IMR-90 (cell line): ENCODE measurements at regions not wholly inside any gene's neighbourhood (a gene's known extent, or its start where the extent isn't known, plus 50 kb on each side); places are given as distances from the start of the nearest gene placed in this dataset.

Experiments used
- ATAC-seq: fragments of 200-7000 bp; cut with Tn5 transposase; 2 replicates; pipeline ENCODE4 v1.9.1; 2020; ENCODE audit warnings: low read depth, mild to moderate bottlenecking, moderate library complexity
- BruUV-seq: library from RNA; stranded (reverse); fragments of 400-500 nt; replicated peaks from 2 replicates; lab custom pipeline; 2021; lab: Mats Ljungman, UMichigan
- CTCF ChIA-PET: fragments of 300-600 bp; formaldehyde crosslinking; extraction: SDS; loops from one replicate; lab custom pipeline; 2021; ENCODE audit warnings: antibody characterized with exemption; lab: Yijun Ruan, JAX
- POLR2A ChIA-PET: fragments of 300-600 bp; sonication (Branson Sonifier 250); formaldehyde crosslinking; loops from one replicate; lab custom pipeline; 2022; ENCODE audit warnings: antibody characterized with exemption; ENCODE audit not compliant: unreplicated experiment; lab: Charles Lee
- DNase-seq: peaks from one replicate; pipeline ENCODE4 v3.0.0; 2013
- H2AFZ ChIP-seq: replicated peaks from 2 replicates; pipeline ENCODE3; 2013; ENCODE audit warnings: low read length, mild to moderate bottlenecking; ENCODE audit not compliant: poor library complexity
- H2AK5ac ChIP-seq: 2 replicates; pipeline ENCODE4 v1.6.1; 2013; ENCODE audit warnings: low read depth, low read length, inconsistent platforms
- H2AK9ac ChIP-seq: replicated peaks from 2 replicates; pipeline ENCODE3; 2013; ENCODE audit warnings: mild to moderate bottlenecking, low read depth, low read length, moderate library complexity; ENCODE audit not compliant: poor library complexity
- H2BK120ac ChIP-seq: 2 replicates; pipeline ENCODE4 v1.6.1; 2013; ENCODE audit warnings: low read depth, low read length, inconsistent platforms
- H2BK15ac ChIP-seq: 3 replicates; pipeline ENCODE4 v1.6.1; 2013; ENCODE audit warnings: low read depth, low read length, inconsistent platforms
- H2BK20ac ChIP-seq: 2 replicates; pipeline ENCODE4 v1.6.1; 2013; ENCODE audit warnings: low read depth, mild to moderate bottlenecking, inconsistent platforms, low read length, moderate library complexity
- H2BK5ac ChIP-seq: 2 replicates; pipeline ENCODE4 v1.6.1; 2013; ENCODE audit warnings: mild to moderate bottlenecking, low read depth, low read length, inconsistent platforms; ENCODE audit not compliant: poor library complexity, severe bottlenecking
- H3K14ac ChIP-seq: replicated peaks from 2 replicates; pipeline ENCODE4 v1.6.1; 2013; ENCODE audit warnings: low read depth, low read length, inconsistent platforms
- H3K18ac ChIP-seq: 2 replicates; pipeline ENCODE4 v1.6.1; 2013; ENCODE audit warnings: low read depth, low read length, control low read depth
- H3K23ac ChIP-seq: 2 replicates; pipeline ENCODE4 v1.6.1; 2013; ENCODE audit warnings: low read depth, low read length, inconsistent platforms
- H3K27ac ChIP-seq: 2 replicates; pipeline ENCODE4 v1.5.1; 2013; ENCODE audit warnings: mild to moderate bottlenecking, control low read depth, low read length; ENCODE audit not compliant: insufficient read depth
- H3K27me3 ChIP-seq: 2 replicates; pipeline ENCODE4 v1.6.1; 2013; ENCODE audit warnings: low read length; ENCODE audit not compliant: control insufficient read depth, insufficient read depth
- H3K36me3 ChIP-seq: 2 replicates; pipeline ENCODE4 v1.6.1; 2013; ENCODE audit warnings: low read length, mixed read lengths; ENCODE audit not compliant: control insufficient read depth, insufficient read depth
- H3K4ac ChIP-seq: 2 replicates; pipeline ENCODE4 v1.6.1; 2013; ENCODE audit warnings: low read depth, low read length, inconsistent platforms
- H3K4me1 ChIP-seq: 2 replicates; pipeline ENCODE4 v1.6.1; 2013; ENCODE audit warnings: low read length, mixed read lengths; ENCODE audit not compliant: control insufficient read depth, insufficient read depth
- H3K4me2 ChIP-seq: 2 replicates; pipeline ENCODE4 v1.6.1; 2013; ENCODE audit warnings: low read depth, mild to moderate bottlenecking, control low read depth, low read length, moderate library complexity
- H3K4me3 ChIP-seq: 2 replicates; pipeline ENCODE4 v1.5.1; 2013; ENCODE audit warnings: low read depth, mild to moderate bottlenecking, control low read depth, low read length, moderate library complexity; ENCODE audit not compliant: insufficient read depth
- H3K56ac ChIP-seq: 2 replicates; pipeline ENCODE4 v1.6.1; 2013; ENCODE audit warnings: low read length, inconsistent platforms; ENCODE audit not compliant: insufficient read depth; ENCODE audit errors: extremely low read depth
- H3K79me1 ChIP-seq, 2 experiments: 2 replicates each; pipeline ENCODE4 v1.6.1; 2013; ENCODE audit warnings: low read length in 2 of 2, inconsistent platforms in 1 of 2, low read depth in 1 of 2
- H3K9ac ChIP-seq: 2 replicates; pipeline ENCODE4 v1.6.1; 2013; ENCODE audit warnings: low read depth, low read length, control low read depth
- H3K9me1 ChIP-seq: 2 replicates; pipeline ENCODE4 v1.6.1; 2013; ENCODE audit warnings: low read length, inconsistent platforms; ENCODE audit not compliant: insufficient read depth
- H3K9me3 ChIP-seq: 2 replicates; pipeline ENCODE4 v1.6.1; 2013; ENCODE audit warnings: low read length; ENCODE audit not compliant: control insufficient read depth, insufficient read depth
- H4K20me1 ChIP-seq: 2 replicates; pipeline ENCODE4 v1.6.1; 2013; ENCODE audit warnings: low read length, inconsistent platforms; ENCODE audit not compliant: insufficient read depth
- H4K5ac ChIP-seq: 2 replicates; pipeline ENCODE4 v1.6.1; 2013; ENCODE audit warnings: mild to moderate bottlenecking, low read depth, low read length, control low read depth
- H4K8ac ChIP-seq, 2 experiments: 2 replicates each; pipeline ENCODE4 v1.6.1; 2013; ENCODE audit warnings: low read depth in 2 of 2, low read length in 2 of 2, control low read depth in 1 of 2, inconsistent platforms in 1 of 2
- H4K91ac ChIP-seq: 2 replicates; pipeline ENCODE4 v1.6.1; 2013; ENCODE audit warnings: low read depth, low read length, inconsistent platforms; ENCODE audit not compliant: insufficient read depth
- FOS ChIP-seq: fragments of 150-350 bp; IDR thresholded peaks from 2 replicates; pipeline ENCODE4 v1.6.1; 2016; ENCODE audit warnings: low read depth, low read length
- WGBS, 2 experiments: methylation state at CpG; one replicate each; pipeline versions ENCODE4 v1.1.5 to v1.1.7; 2013; ENCODE audit warnings: missing lambda C conversion rate in 2 of 2; ENCODE audit not compliant: insufficient read length in 1 of 2; ENCODE audit errors: extremely low coverage in 2 of 2; 5-methylcytosine and 5-hydroxymethylcytosine counted together
- dilution Hi-C: fragments of 300-500 bp; cut with HindIII; formaldehyde crosslinking; loops from one replicate; pipeline ENCODE4 v1.14.3; 2018; ENCODE audit warnings: low sequenced_read_pairs; ENCODE audit not compliant: unreplicated experiment
- in situ Hi-C: fragments of 300-500 bp; cut with MboI; formaldehyde crosslinking; loops from 3 replicates; pipeline ENCODE4 v1.14.3; 2019; ENCODE audit warnings: low sequenced_read_pairs, inconsistent platforms, mixed read lengths
- intact Hi-C: fragments of 100-400 bp; cut with micrococcal nuclease; formaldehyde crosslinking; loops from 2 replicates; pipeline ENCODE4 v1.10.0; 2022

DNA sequence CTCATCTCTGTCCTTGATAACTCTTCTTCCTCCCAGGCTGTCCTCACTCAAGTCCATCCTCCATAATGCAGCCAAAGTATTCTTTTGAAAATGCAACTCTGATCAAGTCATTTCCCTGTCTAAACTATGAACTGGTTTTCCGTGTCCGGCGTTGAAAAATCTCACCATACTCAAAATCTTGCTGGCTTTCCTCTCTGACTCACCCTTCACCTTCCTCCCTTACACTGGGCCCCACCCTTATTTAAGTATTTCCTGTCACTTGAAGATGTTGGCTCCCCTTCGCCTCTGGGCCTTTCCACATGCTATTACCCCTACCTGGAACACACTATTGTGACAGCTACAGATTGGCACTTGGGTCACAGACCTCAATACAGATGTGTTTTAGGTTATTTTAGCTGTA lies 515.6 kb downstream of the INHBA start:
- dilution Hi-C loops (no loop called here), in situ Hi-C loops (no loop called here), intact Hi-C loops (loop anchor here (10.0 kb wide), 1 partner anchor 507 kb away; no protein-coding TSS in a partner anchor)
- H3K56ac ChIP-seq: peak overlapping the region; percentile 53; the same call in 1 of the 2 replicates
- H2BK15ac ChIP-seq: peak overlapping the region; percentile 99; the same call in 2 of the 3 replicates
- BruUV-seq: no TSS peak
- H3K79me1 ChIP-seq: peaks cover 4 to 20% of the 10 kb centered on the region in 2 experiments; a peak in 2 of 4 replicates
- TF ChIP-seq FOS: no peak
- DNase-seq (no peak), ATAC-seq (no peak)
- H3K4ac ChIP-seq: peak overlapping the region; percentile 86; the same call in 1 of the 2 replicates
- H2BK120ac ChIP-seq: peak overlapping the region; percentile 91
- POLR2A ChIA-PET: no interaction called here
- peak overlapping the region; percentile 73 for H2AK9ac ChIP-seq
- peak overlapping the region; percentile 42; the same call in 1 of the 2 replicates for H3K18ac ChIP-seq
- H4K5ac ChIP-seq: no peak overlapping the region
- H3K4me3 ChIP-seq: no peak overlapping the region
- H4K91ac ChIP-seq: peak overlapping the region; percentile 63
- peak overlapping the region; percentile 85 for H3K14ac ChIP-seq
- H4K20me1 ChIP-seq: no peaks in the 10 kb centered on the region
- H2BK5ac ChIP-seq: peak overlapping the region; percentile 28
- H3K27me3 ChIP-seq: no peaks in the 10 kb centered on the region
- WGBS, 2 experiments: 100% methylated on average over 4 of the region's 4 CpGs; no CpG with 5 or more reads in 1 of the 2 experiments
- H3K36me3 ChIP-seq: no peaks in the 10 kb centered on the region
- H2AK5ac ChIP-seq: peak overlapping the region; percentile 99
- H3K4me1 ChIP-seq: peaks cover 14% of the 10 kb centered on the region
- peaks cover 19% of the 10 kb centered on the region for H3K9me1 ChIP-seq
- H3K27ac ChIP-seq: no peak overlapping the region
- peak overlapping the region; percentile 96 for H2BK20ac ChIP-seq
- H3K23ac ChIP-seq: peak overlapping the region; percentile 87; the same call in 1 of the 2 replicates
- CTCF ChIA-PET: no interaction called here
- no peak overlapping the region for H3K9ac ChIP-seq
- H3K4me2 ChIP-seq: no peak overlapping the region
- H2AFZ ChIP-seq: peak overlapping the region; percentile 36
- H4K8ac ChIP-seq: peak overlapping the region in 1 of 2 experiments; percentile 66; a peak in 2 of 4 replicates
- H3K9me3 ChIP-seq: no peaks in the 10 kb centered on the region
